ENCODE measurements at regions not wholly inside any gene's neighbourhood (a gene's known extent, or its start where the extent isn't known, plus 50 kb on each side); places are given as distances from the start of the nearest gene placed in this dataset.
"Not testable (repeated sequence)": the region's sequence is repeated elsewhere in the genome, so short reads cannot be mapped to it uniquely, and the experiment has no call there.

DNA sequence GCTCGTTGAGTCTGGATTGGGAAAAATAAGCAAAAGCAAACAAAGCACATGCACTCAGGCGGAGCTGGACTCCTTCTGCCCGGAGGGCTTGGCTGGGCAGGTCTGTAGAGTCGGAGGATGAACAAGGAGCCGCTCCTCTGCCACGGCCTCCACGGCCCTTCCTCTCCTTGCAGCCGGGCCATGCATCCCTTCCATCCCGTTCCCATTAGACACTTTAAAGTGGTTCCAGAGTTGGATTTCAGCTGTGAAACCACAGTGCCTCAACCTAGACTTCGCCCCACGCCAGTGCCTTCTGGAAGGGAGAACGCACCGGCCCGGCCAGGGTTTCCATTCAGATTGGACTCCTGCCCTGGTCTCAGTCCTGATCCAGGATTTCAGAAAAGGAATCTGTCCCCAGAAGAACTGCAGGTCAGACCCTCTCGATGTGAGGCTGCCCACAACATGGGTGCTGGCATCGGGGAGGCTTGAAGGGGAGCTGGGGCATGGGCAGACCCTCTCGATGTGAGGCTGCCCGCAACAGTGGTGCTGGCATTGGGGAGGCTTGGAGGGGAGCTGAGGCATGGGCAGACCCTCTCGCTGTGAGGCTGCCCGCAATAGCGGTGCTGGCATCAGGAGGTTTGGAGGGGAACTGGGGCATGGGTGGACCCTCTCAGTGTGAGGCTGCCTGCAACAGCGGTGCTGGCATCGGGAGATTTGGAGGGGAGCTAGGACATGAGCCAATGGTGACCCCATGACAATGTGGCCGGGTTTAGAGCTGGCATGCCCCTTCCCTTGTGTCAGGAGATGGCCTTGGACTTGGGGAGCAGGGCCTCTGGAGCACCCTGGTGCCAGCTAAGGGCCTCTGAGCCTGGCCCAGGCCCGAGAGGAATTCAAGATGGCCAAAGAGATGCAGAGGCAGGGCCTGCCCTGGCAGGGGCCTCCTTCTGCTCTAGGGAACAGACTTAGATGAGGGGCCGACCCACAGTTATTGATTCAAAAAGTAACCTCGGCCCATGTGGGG, 304.5 kb downstream of the NDUFA10 start:
- DNase-seq (ENCODE audit: low read depth), result no peak
- in situ Hi-C loops (cut with HindIII; ENCODE audit: low pct_unique_long_range_greater_than_20kb, low sequenced_read_pairs), result no loop called here

DNA sequence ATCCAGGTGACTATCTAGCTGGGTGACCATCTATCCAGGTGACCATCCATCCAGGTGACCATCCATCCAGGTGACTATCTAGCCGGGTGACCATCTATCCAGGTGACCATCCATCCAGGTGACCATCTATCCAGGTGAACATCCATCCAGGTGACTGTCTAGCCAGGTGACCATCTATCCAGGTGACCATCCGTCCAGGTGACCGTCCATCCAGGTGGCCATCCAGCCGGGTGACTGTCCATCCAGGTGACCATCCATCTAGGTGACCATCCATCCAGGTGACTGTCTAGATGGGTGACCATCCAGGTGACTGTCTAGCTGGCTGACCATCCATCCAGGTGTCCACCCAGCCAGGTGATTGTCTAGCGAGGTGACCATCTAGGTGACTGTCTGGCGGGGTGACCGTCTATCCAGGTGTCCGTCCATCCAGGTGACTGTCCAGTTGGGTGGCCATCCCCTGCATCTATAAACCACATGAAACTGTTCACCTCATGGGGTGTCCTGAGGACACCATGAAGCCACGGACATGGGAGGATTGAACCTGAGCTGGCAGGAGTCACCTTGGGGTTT, 305.3 kb downstream of the NDUFA10 start:
- in situ Hi-C loops (cut with HindIII; ENCODE audit: low pct_unique_long_range_greater_than_20kb, low sequenced_read_pairs), result no loop called here

DNA sequence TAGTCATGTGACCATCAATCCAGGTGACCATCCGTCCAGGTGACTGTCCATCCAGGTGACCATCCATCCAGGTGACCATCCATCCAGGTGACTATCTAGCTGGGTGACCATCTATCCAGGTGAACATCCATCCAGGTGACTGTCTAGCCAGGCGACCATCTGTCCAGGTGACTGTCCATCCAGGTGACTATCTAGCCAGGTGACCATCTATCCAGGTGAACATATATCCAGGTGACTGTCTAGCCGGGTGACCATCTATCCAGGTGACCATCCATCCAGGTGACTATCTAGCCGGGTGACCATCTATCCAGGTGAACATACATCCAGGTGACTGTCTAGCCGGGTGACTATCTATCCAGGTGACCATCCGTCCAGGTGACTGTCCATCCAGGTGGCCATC, 306.2 kb downstream of the NDUFA10 start:
- DNase-seq (ENCODE audit: low read depth); in situ Hi-C loops (cut with HindIII; ENCODE audit: low pct_unique_long_range_greater_than_20kb, low sequenced_read_pairs): not testable (repeated sequence)

More for the DNA sequence above, 305.3 kb downstream of the NDUFA10 start:
- no peak for DNase-seq (ENCODE audit: low read depth)

DNA sequence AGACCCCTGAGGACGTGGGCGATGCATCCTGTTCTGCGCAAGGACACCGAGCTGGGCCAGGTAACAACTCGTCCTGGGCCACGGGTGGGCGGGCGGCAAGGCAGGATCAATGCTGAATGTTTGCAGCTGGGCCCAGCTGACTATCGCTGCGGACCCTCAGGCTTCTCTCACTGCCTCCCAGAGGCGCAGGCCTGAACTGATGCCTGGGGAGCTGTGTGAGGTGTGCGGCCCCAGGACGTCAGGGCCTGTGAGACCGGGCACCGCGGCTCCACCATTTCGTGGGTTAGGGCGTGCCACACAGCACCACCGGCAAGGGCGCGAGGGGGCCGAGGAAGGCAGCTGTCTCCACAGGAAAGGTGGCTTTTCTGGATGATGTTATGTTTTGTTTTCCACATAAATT, 307.4 kb downstream of the NDUFA10 start:
- DNase-seq (ENCODE audit: low read depth), result no peak
- in situ Hi-C loops (cut with HindIII; ENCODE audit: low pct_unique_long_range_greater_than_20kb, low sequenced_read_pairs), result no loop called here

DNA sequence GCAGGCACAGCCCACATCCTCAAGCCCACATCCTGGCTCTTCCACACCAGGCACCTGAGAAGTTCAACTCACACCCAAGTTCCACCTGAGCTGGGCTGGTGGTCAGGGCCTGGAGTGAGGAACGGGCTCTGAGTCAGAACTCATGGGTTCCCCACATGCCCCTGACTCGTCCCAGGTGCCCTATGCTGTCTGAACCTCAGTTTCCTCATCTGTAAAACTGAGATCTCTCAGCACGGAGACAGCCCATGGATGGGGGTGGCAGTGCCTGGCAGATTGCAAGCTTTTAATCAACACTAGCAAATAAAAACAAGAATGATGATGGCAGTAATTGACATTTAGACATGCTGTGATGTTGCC, 307.8 kb downstream of the NDUFA10 start:
- in situ Hi-C loops (cut with HindIII; ENCODE audit: low pct_unique_long_range_greater_than_20kb, low sequenced_read_pairs), result no loop called here
- no peak for DNase-seq (ENCODE audit: low read depth)

DNA sequence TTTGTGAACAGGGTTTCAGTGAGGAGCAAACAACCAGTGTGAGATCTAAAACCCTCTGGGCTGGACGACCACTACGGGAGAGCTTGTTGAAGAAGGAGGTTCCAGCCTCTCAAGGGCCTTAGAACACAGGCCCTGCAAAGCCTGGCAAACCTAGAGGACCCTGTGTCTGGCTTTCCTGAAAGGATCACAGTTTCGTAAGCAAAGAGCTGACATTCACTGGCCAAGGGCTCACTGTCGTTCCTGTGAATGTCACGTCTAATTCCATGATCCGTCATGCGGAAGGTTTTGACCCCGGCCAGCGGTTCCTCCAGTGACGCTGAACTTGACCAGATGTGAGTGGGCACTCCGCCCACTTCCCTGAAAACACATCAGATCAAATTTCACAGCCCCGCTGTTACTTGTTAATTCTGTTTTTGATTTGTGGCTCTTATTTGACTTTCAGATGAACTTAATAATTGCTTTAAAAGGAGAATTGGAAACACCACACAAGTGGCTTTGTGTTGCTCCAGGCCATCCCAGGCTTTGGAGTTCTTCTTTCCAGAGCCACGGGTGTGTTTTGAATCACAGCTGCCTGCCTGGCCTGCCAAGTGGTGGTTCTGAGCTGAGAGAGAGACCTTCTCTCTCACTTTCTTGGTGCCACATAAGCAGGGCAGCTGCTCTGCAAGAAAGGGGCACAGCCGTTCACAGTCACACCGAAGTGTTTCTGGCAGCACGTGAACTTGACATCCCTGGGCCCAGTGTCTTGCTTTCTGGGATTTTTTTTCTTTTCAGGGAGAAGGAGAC, 308.4 kb downstream of the NDUFA10 start:
- no peak for DNase-seq (ENCODE audit: low read depth)
- in situ Hi-C loops (cut with HindIII; ENCODE audit: low pct_unique_long_range_greater_than_20kb, low sequenced_read_pairs), result no loop called here

DNA sequence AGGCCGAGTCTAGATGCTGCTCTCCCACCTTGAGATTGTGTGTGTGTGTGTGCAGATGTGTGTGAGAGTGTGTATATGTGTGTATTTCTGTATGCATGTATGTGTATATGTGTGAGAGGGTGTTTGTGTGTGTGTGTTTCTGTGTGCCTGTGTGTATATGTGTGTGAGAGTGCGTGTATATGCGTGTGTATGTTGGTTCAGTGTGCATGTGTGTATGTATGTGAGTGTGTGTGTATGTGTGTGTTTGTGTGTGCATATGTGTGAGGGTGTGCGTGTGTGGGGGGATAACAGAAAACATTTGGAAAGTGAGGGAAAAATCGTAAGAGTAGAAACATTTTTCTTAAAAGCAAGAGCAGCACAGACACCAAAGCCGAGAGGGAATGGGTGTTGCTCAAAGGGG, 309.1 kb downstream of the NDUFA10 start:
- in situ Hi-C loops (cut with HindIII; ENCODE audit: low pct_unique_long_range_greater_than_20kb, low sequenced_read_pairs), result no loop called here
- DNase-seq (ENCODE audit: low read depth), result no peak

DNA sequence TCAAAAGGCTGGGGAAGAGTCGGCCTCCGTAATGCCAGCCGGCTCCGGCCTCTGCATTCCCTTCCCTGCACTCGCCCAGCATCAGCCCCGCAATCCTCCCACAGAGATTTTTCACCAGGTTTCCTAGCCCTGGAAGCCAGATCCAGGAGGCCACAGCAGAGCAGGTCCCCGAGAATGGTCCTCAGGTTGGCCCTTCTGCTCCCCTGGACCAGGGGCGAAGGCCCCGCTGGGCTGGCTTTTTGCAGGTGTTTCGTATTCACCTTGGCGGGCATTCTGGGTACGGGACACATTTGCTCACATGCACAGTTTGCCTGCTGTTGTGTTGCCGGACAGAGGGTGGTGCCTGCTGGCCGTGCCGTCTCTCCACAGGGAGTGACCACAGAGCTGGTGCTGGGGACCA, 309.5 kb downstream of the NDUFA10 start:
- DNase-seq (ENCODE audit: low read depth), result no peak
- in situ Hi-C loops (cut with HindIII; ENCODE audit: low pct_unique_long_range_greater_than_20kb, low sequenced_read_pairs), result no loop called here

DNA sequence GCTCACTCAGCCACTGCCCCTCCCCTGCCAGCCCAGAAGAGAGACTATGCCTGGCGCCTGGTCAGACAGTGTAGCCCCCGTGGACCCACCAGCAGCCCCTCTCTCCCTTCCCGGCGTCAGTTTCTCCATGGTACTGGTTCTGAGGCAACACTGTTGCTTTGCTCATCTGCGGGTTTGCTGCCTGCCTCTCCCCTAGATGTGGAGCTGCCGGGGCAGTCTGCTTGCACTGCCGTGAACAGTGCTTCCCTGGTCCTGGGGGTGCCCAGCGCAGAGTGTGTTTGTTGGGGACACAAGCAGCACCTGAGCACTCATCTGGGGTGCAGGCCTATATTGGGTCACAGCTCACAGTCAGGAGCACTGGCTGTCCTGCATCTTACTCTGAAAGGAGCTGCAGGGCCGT, 309.9 kb downstream of the NDUFA10 start:
- in situ Hi-C loops (cut with HindIII; ENCODE audit: low pct_unique_long_range_greater_than_20kb, low sequenced_read_pairs), result no loop called here
- DNase-seq (ENCODE audit: low read depth), result no peak

DNA sequence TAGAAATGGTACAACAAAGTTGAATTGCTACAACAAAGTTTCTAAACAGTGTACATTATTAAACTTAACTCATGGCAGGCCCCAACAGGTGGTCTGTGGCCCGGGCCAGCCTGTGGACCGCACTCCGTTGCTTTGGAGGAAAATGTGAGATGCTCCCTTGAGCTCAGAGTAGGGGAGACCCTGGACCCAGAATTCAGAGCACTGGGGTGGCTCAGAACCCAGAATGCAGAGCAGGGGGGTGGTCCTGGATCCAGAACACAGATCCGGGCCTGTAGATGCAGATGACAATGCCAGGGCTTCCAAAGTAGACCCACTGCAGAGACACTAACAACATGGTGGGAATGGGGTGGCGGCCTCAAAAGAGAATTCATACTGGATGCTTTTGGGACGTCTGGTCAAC, 311.0 kb downstream of the NDUFA10 start:
- no peak for DNase-seq (ENCODE audit: low read depth)
- in situ Hi-C loops (cut with HindIII; ENCODE audit: low pct_unique_long_range_greater_than_20kb, low sequenced_read_pairs), result no loop called here

DNA sequence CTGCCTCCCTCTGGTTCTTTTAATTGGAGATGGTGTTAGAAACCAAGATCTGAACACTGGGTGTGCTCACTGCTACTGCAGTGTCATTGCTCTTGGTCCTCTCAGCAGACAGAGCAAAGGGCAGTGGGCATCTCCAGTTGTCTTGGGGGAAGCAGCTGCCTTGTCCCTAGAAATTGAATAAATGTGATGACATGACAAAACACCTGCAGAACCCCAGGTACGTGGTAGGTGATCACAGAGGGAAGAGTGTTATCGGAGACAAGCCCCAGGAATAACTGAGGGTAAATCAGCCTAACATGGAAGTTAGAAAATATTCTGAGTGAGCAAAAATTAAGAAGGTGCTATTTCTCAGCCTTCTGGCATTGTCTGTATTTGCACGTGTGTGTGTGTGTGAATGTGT, 311.9 kb upstream of the HDAC4 start:
- in situ Hi-C loops (cut with HindIII; ENCODE audit: low pct_unique_long_range_greater_than_20kb, low sequenced_read_pairs), result no loop called here
- no peak for DNase-seq (ENCODE audit: low read depth)

DNA sequence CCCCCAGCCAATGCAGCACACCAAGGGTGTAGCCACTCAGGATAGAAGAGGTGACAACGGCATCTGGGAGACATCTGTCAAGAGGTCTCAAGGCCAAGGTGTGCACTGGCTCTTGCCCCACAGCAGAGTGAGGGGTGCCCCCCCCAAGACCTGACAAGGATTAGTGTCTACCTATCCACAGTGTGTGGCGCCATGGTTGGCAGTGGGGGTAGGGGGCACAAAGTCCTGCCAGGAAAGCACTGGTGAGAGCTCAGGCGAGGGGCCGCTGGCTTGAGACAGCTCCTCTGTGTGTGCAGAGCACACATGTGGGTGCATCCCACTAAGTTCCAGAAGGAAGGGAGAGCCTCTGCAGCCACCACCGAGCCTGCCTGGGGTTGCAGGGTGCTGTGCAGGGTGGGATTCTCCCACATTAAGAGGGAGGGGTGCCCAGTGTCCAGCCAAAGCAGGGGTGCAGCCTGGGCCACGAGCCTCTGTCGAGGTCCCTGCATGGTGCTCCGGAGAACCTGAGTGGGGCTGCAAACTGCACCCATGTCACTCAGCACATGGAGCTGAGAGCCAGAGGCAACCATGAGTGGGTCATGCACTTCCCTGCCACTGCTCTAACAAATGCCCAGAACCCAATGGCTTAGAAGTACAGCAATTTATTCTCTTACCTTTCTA, 311.2 kb upstream of the HDAC4 start:
- no peak for DNase-seq (ENCODE audit: low read depth)
- in situ Hi-C loops (cut with HindIII; ENCODE audit: low pct_unique_long_range_greater_than_20kb, low sequenced_read_pairs), result no loop called here

DNA sequence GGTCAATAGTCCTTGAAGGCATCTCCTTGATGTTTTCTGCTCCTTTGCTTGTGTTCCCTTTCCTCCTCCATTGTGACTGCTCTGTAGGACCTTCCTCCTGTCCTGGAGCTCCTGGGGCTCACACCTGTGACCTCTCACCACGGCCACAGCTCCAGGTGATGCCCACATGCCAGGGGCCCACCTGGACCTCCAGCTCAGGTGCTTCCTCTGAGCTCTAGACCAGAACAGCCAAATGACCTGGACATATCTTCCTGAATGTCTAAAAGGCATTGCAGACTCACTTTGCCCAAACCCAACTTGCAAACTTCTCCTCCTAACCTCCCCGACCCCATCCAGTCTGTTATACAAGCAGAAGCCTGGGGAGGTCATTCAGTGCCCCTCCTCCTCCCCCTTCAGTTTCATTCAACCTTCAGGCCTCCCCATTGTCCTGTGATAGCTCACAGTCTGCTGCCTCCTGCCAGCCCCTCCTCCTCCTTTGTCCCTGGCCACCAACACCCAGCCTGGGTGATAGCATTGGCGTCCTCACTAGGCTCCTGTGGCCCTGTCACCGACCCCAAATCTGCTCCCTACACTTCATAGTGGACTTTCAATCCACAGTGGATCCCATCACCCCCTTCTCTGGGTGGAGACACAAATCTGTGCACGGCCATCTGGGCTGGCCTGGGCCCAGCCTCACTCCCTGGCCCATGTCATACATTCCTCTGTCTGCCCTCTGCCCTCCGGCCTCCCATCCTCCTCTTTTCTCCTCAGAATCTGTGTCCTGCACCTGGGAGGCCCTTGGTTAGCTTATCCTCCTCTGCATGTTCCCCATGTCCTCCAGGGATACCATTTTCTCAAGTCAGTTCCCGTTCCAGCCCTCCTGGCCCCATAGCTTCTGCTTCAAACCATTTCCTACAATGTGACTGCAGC, 310.4 kb upstream of the HDAC4 start:
- no peak for DNase-seq (ENCODE audit: low read depth)
- in situ Hi-C loops (cut with HindIII; ENCODE audit: low pct_unique_long_range_greater_than_20kb, low sequenced_read_pairs), result no loop called here

DNA sequence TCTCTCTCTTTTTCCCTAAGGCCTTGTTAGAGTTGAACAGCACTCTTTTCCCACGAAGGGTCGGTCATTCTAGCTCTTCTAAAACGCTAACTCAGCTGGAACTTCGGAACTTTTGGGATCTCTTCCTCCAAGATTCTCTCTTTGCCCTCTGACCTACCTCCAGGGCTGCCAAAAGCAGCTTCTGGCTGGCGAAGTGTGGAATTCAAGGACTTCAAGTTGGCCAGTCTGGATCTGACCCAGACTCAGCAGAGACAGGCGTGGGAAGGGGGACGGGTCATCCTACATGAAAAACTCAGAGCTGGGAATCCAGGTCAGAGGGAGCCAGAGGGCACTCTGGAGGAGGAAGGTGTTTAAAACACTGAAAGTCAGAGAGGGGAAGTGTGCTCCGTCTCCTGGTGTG, 305.5 kb upstream of the HDAC4 start:
- in situ Hi-C loops (cut with HindIII; ENCODE audit: low pct_unique_long_range_greater_than_20kb, low sequenced_read_pairs), result no loop called here
- no peak for DNase-seq (ENCODE audit: low read depth)

DNA sequence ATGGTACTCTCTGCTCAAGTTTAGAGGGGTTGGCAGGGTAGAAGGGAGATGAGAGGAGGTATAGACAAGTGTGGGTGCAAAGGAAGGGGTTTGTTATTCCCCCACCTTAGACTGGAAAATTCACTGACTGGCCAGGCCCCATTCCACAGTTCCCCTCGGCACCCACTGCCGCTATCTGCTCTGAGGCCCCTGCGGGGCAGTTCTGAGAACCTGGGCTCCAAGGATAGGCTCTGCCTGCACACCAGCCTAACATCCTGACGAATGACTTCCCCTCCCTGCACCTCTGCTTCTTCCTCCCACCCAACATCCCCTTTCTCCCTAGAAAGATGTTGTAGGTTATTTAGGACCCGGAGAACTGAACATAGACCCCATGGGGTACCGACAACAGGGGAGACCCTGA, 303.9 kb upstream of the HDAC4 start:
- in situ Hi-C loops (cut with HindIII; ENCODE audit: low pct_unique_long_range_greater_than_20kb, low sequenced_read_pairs), result no loop called here

DNA sequence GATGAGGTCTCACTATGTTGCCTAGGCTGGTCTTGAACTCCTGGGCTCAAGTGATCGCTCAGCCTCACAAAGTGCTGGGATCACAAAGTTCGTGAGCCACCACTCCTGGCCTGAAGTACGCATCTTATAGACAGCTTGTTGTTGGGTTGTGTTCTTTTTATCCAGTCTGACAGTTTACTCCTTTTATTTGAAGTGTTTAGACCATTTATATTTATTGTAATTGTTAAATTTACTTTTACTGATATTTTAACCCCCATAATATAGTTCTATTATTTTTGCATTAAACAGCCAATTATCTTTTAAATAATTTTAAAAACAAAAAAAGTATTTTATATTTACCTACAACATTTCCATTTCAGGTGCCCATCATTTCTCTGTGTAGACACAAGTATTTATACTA, 303.0 kb upstream of the HDAC4 start:
- DNase-seq (ENCODE audit: low read depth), result no peak
- in situ Hi-C loops (cut with HindIII; ENCODE audit: low pct_unique_long_range_greater_than_20kb, low sequenced_read_pairs), result no loop called here

More for the DNA sequence above, 303.9 kb upstream of the HDAC4 start:
- DNase-seq (ENCODE audit: low read depth), result no peak

DNA sequence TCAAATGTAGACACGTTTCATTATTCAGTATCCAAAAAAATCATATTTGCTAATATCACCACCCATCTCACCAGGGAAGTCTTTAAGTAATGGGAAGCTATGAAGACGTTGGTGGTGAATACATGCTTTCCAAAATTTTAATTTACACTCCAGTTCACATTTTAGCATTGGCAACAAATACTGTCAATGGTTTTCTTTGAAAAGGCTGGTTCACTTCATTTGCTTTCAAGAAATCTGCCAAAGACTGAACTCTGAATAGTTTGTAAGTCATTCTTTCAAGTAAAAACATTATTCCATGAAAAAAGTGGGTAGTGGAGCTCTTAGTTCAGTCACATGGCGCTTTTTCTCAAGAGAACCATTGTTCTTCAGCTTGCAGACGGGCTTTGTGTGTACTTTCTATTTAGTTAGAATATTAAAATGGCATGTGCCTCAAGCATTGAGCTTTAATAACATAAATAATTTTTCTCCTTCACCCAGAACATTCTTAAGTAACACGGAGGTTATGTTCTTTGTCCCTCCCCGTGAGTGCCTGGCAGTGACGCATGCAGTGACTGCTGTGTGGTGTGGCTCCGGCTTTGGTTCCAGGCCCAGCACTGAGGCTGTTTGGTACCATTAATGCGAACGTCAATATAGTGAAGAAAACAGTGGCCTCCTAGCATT, 300.0 kb upstream of the HDAC4 start:
- DNase-seq (ENCODE audit: low read depth), result no peak
- in situ Hi-C loops (cut with HindIII; ENCODE audit: low pct_unique_long_range_greater_than_20kb, low sequenced_read_pairs), result no loop called here

Data from Caki2 (cell line).